DOHH2 (cell line): ENCODE measurements at regions not wholly inside any gene's neighbourhood (a gene's known extent, or its start where the extent isn't known, plus 50 kb on each side); places are given as distances from the start of the nearest gene placed in this dataset.

Source experiments
- EZH2phosphoT487 ChIP-seq: fragments of 200-600 bp; sonication (generic); IDR thresholded peaks from 2 replicates; pipeline ENCODE4 v1.6.1; 2017; ENCODE audit warnings: borderline replicate concordance, mild to moderate bottlenecking, antibody characterized with exemption, low read length, moderate library complexity, mixed read lengths
- TF ChIP-seq, protein P1 (sequence below): fragments of 200-600 bp; sonication (generic); IDR thresholded peaks from one replicate; pipeline ENCODE4 v1.5.1; 2014; ENCODE audit warnings: antibody characterized with exemption, mild to moderate bottlenecking, low read depth, low read length; ENCODE audit not compliant: poor library complexity, severe bottlenecking

DNA sequence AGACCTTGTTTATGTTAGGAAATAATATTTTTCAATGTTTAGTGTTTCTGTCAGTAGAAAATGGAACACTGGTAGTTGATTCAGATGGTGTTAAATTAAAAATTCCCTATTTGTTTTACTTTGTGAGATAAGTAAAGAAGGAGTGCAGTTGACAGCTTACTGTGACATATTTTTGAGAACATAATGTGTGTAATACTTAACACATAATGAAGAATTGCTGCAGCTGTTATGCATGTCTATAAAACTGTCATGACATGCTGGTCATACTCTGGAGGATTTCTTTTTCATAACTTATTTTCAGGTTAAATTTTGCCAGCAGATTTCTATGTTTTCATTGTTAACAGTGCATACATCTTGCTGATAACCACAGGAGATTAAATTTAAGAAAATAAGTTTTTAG, 296.1 kb downstream of the CTH start:
- TF ChIP-seq, protein P1, sequence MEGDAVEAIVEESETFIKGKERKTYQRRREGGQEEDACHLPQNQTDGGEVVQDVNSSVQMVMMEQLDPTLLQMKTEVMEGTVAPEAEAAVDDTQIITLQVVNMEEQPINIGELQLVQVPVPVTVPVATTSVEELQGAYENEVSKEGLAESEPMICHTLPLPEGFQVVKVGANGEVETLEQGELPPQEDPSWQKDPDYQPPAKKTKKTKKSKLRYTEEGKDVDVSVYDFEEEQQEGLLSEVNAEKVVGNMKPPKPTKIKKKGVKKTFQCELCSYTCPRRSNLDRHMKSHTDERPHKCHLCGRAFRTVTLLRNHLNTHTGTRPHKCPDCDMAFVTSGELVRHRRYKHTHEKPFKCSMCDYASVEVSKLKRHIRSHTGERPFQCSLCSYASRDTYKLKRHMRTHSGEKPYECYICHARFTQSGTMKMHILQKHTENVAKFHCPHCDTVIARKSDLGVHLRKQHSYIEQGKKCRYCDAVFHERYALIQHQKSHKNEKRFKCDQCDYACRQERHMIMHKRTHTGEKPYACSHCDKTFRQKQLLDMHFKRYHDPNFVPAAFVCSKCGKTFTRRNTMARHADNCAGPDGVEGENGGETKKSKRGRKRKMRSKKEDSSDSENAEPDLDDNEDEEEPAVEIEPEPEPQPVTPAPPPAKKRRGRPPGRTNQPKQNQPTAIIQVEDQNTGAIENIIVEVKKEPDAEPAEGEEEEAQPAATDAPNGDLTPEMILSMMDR, result no peak
- TF ChIP-seq EZH2phosphoT487, result no peak
